ENCODE measurements at regions not wholly inside any gene's neighbourhood (a gene's known extent, or its start where the extent isn't known, plus 50 kb on each side); places are given as distances from the start of the nearest gene placed in this dataset.

DNA sequence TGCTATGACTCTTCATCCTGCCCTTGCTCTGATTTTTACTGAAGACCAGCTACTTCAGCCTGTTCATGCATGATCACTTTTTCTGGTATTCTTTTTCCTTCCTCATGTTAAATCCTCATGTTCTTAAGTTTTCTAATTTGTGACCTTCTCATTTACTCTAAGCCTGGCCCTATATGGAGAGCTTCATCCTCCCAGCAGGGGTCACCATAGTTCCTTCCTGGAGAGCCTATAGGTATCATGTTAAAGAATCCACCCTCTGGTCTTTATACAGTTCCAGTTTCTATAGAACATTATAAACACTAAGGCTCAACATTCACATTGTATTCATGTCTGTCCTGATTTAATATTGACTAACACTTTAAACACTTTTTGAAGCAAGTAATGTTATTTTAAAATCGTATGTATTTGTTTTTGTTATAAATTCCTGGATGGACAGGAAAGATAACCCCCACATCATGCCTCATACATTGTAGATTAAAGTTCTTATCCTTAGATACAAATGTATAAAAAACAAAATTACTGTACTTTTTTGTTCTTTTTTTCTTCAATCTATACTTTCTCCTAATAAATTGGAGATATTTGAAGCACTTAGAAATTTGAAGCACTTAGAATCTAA is 53.8 kb upstream of the OTUD4 start:
- H3K36me3 ChIP-seq (ENCODE audit: low read depth, missing control alignments) = no peaks in the 10 kb centered on the region
- no peak overlapping the region for H3K4me3 ChIP-seq
- no peaks in the 10 kb centered on the region for H3K4me1 ChIP-seq
- intact Hi-C loops (cut with DNase I; ENCODE audit: low total_unique reads) = no loop called here
- 31 to 43% methylated on average over 1 of the region's 1 CpG for WGBS, 2 donors
- no peak overlapping the region for H3K27ac ChIP-seq
- TF ChIP-seq, protein P1, sequence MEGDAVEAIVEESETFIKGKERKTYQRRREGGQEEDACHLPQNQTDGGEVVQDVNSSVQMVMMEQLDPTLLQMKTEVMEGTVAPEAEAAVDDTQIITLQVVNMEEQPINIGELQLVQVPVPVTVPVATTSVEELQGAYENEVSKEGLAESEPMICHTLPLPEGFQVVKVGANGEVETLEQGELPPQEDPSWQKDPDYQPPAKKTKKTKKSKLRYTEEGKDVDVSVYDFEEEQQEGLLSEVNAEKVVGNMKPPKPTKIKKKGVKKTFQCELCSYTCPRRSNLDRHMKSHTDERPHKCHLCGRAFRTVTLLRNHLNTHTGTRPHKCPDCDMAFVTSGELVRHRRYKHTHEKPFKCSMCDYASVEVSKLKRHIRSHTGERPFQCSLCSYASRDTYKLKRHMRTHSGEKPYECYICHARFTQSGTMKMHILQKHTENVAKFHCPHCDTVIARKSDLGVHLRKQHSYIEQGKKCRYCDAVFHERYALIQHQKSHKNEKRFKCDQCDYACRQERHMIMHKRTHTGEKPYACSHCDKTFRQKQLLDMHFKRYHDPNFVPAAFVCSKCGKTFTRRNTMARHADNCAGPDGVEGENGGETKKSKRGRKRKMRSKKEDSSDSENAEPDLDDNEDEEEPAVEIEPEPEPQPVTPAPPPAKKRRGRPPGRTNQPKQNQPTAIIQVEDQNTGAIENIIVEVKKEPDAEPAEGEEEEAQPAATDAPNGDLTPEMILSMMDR (IDR thresholded peaks at IDR 0.05) = peak in 1 of 3 experiments; percentile 45
- TF ChIP-seq POLR2A (IDR thresholded peaks at IDR 0.05) = no peak
- H3K27me3 ChIP-seq = no peaks in the 10 kb centered on the region
- no peaks in the 10 kb centered on the region for H3K9me3 ChIP-seq
- peak; percentile 63 for DNase-seq

DNA sequence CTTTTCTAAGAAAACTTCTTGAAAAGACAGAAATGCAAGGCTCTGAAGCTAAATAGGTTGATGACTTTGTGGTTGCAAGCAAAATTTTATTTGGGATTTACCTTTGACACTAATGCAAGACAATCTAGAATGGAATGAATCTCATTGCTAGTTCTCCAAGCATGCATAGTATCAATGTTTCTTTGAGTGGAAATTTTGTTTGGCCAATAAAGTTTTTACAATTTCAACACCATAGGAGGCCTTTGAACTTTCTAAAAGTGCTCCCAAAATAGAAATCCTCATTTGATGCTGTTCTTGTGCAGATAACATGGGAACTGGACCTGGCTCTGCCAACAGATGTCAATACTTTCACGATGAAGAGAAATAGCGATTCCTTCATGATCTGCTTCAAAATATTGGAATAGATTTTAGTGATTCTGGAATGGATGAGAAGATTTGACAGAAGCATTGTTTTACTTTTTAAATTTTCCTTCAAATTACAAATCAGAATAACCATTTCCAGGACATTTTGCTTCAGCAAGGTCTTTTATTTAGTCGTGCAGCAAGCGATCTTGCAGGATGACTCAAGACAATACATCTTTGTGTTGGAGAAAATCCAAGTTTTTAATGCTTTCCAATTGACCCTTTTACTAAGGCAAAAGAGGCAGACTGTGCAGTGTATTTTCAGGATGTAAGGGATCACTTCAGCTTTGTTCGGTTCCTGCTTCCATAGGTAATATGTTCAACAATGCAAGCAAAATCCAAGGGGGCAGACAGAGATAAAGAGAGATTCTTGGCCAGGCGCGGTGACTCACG is 51.7 kb upstream of the OTUD4 start:
- Histone ChIP-seq H3K27ac (no peak overlapping the region), H3K4me3 (no peak overlapping the region), H3K27me3 (no peaks in the 10 kb centered on the region), H3K4me1 (no peaks in the 10 kb centered on the region), H3K36me3 (ENCODE audit: low read depth, missing control alignments) (no peaks in the 10 kb centered on the region), H3K9me3 (no peaks in the 10 kb centered on the region)
- no peak for TF ChIP-seq POLR2A (IDR thresholded peaks at IDR 0.05)
- TF ChIP-seq, protein P1 (IDR thresholded peaks at IDR 0.05) = no peak
- intact Hi-C loops (cut with DNase I; ENCODE audit: low total_unique reads) = no loop called here
- no peak for DNase-seq
- WGBS, 2 donors = 55 to 65% methylated on average over 8 of the region's 8 CpGs

DNA sequence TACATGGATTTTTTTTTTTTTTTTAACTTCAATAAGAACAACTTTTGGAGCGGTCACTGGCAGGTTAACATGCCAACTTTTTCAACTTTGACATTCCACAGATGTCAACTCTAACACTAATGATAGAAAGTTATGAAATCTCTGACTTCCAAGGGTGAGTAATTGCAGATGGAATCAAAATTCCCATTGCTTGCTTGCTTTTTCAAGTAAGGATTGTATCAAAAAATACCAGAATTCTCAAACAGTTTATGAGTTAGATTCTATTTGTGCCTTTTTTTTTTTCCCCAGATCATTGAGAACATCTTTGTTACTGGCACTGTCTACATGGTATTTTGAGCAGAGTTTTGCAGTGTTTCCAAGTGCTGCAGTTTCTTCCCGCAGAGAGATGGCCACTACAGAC is 50.3 kb upstream of the OTUD4 start:
- Histone ChIP-seq H3K4me1 (no peaks in the 10 kb centered on the region), H3K27me3 (no peaks in the 10 kb centered on the region), H3K4me3 (no peak overlapping the region), H3K27ac (no peak overlapping the region), H3K9me3 (no peaks in the 10 kb centered on the region), H3K36me3 (ENCODE audit: low read depth, missing control alignments) (no peaks in the 10 kb centered on the region)
- TF ChIP-seq, protein P1 (IDR thresholded peaks at IDR 0.05) = no peak
- no peak for TF ChIP-seq POLR2A (IDR thresholded peaks at IDR 0.05)
- intact Hi-C loops (cut with DNase I; ENCODE audit: low total_unique reads) = no loop called here
- no peak for DNase-seq
- 68 to 74% methylated on average over 2 of the region's 2 CpGs for WGBS, 2 donors
